GM23248 (cell line): ENCODE measurements at regions not wholly inside any gene's neighbourhood (a gene's known extent, or its start where the extent isn't known, plus 50 kb on each side); places are given as distances from the start of the nearest gene placed in this dataset.

Experiments
- DNase-seq: peaks from one replicate; pipeline ENCODE4 v3.0.0-alpha.2; 2015
- H2AFZ ChIP-seq: fragments of 200-600 bp; sonication (generic); 2 replicates; pipeline ENCODE4 v1.6.1; 2016; ENCODE audit warnings: antibody characterized with exemption
- H3F3A ChIP-seq: fragments of 200-600 bp; sonication (generic); 2 replicates; pipeline ENCODE4 v1.6.1; 2016; ENCODE audit warnings: mild to moderate bottlenecking, antibody characterized with exemption, mixed run types; ENCODE audit not compliant: insufficient read depth
- H3K27ac ChIP-seq: fragments of 200-600 bp; sonication (generic); 2 replicates; pipeline ENCODE4 v1.5.1; 2016; ENCODE audit warnings: mild to moderate bottlenecking
- H3K27me3 ChIP-seq: fragments of 200-600 bp; sonication (generic); replicated peaks from 2 replicates; pipeline ENCODE4 v1.6.1; 2016; ENCODE audit warnings: mild to moderate bottlenecking; ENCODE audit not compliant: insufficient read depth
- H3K36me3 ChIP-seq: fragments of 200-600 bp; sonication (generic); 2 replicates; pipeline ENCODE4 v1.6.1; 2016; ENCODE audit warnings: low read depth, mild to moderate bottlenecking
- H3K4me1 ChIP-seq: fragments of 200-600 bp; sonication (generic); 2 replicates; pipeline ENCODE4 v1.6.1; 2016; ENCODE audit warnings: mild to moderate bottlenecking; ENCODE audit not compliant: insufficient read depth
- H3K4me2 ChIP-seq: fragments of 200-600 bp; sonication (generic); one replicate; pipeline ENCODE4 v1.6.1; 2016; ENCODE audit warnings: mild to moderate bottlenecking; ENCODE audit not compliant: unreplicated experiment
- H3K4me3 ChIP-seq: fragments of 200-600 bp; sonication (generic); 2 replicates; pipeline ENCODE4 v1.5.1; 2016; ENCODE audit warnings: mild to moderate bottlenecking
- H3K79me2 ChIP-seq: fragments of 200-600 bp; sonication (generic); 2 replicates; pipeline ENCODE4 v1.6.1; 2016; ENCODE audit warnings: mild to moderate bottlenecking; ENCODE audit not compliant: insufficient read depth
- H3K9ac ChIP-seq: fragments of 200-600 bp; sonication (generic); 2 replicates; pipeline ENCODE4 v1.6.1; 2016; ENCODE audit warnings: mild to moderate bottlenecking
- H3K9me2 ChIP-seq: fragments of 200-600 bp; sonication (generic); 2 replicates; pipeline ENCODE4 v1.6.1; 2016; ENCODE audit warnings: mixed run types, mild to moderate bottlenecking, moderate library complexity; ENCODE audit not compliant: insufficient read depth
- H3K9me3 ChIP-seq: fragments of 200-600 bp; sonication (generic); one replicate; pipeline ENCODE4 v1.6.1; 2017; ENCODE audit warnings: low read depth
- H4K20me1 ChIP-seq: fragments of 200-600 bp; sonication (generic); 2 replicates; pipeline ENCODE4 v1.6.0; 2016; ENCODE audit not compliant: insufficient read depth
- EZH2 ChIP-seq: fragments of 200-600 bp; sonication (generic); IDR thresholded peaks from 2 replicates; pipeline ENCODE4 v1.6.1; 2018; ENCODE audit warnings: antibody characterized with exemption, mild to moderate bottlenecking; ENCODE audit not compliant: insufficient read depth, poor library complexity, severe bottlenecking
- EZH2phosphoT487 ChIP-seq: fragments of 200-600 bp; sonication (generic); IDR thresholded peaks from 2 replicates; pipeline ENCODE4 v1.6.1; 2018; ENCODE audit warnings: antibody characterized with exemption, moderate library complexity, mild to moderate bottlenecking, low read depth; ENCODE audit not compliant: insufficient read depth
- WGBS, 2 experiments: methylation state at CpG; one replicate each; pipeline ENCODE4 v1.1.6; 2015 to 2017; ENCODE audit warnings: low lambda C conversion rate in 2 of 2, low coverage in 1 of 2; ENCODE audit errors: missing lambda C conversion rate in 2 of 2; 5-methylcytosine and 5-hydroxymethylcytosine counted together
- in situ Hi-C: fragments of 300-500 bp; cut with MboI; formaldehyde crosslinking; loops from 2 replicates; pipeline ENCODE4 v1.15.0; 2020

GRCh38 chr2:17052001-17052400, 386.4 kb upstream of the CYRIA start:
- H4K20me1 ChIP-seq: no peaks in the 10 kb centered on the region
- H3K9ac ChIP-seq: no peak overlapping the region
- no peaks in the 10 kb centered on the region for H3K9me2 ChIP-seq
- no peaks in the 10 kb centered on the region for H3K27me3 ChIP-seq
- H3K27ac ChIP-seq: no peak overlapping the region
- no peak for DNase-seq
- WGBS, 2 experiments: 79 to 80% methylated on average over 5 of the region's 5 CpGs
- H3K4me3 ChIP-seq: no peak overlapping the region
- no peaks in the 10 kb centered on the region for H3K4me1 ChIP-seq
- TF ChIP-seq EZH2phosphoT487 (no peak), EZH2 (no peak)
- no peaks in the 10 kb centered on the region for H3K79me2 ChIP-seq
- no peaks in the 10 kb centered on the region for H3K36me3 ChIP-seq
- no peak overlapping the region for H3K4me2 ChIP-seq
- H3K9me3 ChIP-seq: no peaks in the 10 kb centered on the region
- in situ Hi-C loops: no loop called here
- no peaks in the 10 kb centered on the region for H3F3A ChIP-seq
- no peak overlapping the region for H2AFZ ChIP-seq

DNA sequence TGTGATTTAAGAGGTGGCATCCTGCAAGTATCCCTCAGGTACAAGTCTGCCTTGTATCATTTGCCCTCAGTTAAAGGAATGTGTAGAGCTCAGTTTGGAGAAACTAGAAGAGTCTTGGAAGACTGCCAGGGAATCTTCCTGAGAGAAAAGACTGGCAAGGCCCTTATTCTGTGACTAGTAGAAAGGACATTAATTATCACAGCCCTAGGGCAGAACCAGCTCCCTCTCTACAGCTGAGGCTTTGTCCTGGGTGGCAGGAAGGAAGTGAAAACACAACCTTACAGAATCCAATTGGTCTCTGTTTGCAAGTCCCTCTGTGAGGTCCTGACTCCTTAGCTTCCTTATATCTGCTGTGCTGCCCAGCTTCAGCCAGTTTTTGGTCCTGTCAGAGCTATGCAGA, 385.9 kb upstream of the CYRIA start:
- in situ Hi-C loops: no loop called here
- no peaks in the 10 kb centered on the region for H3K9me3 ChIP-seq
- TF ChIP-seq EZH2phosphoT487 (no peak), EZH2 (no peak)

GRCh38 chr2:17043173-17043572, 377.5 kb upstream of the CYRIA start:
- H2AFZ ChIP-seq: no peak overlapping the region
- peak; percentile 59 for DNase-seq
- in situ Hi-C loops: no loop called here

More for the DNA sequence above, 385.9 kb upstream of the CYRIA start:
- Histone ChIP-seq H2AFZ (no peak overlapping the region), H3K79me2 (no peaks in the 10 kb centered on the region), H3K4me3 (no peak overlapping the region), H3K27me3 (no peaks in the 10 kb centered on the region), H3F3A (no peaks in the 10 kb centered on the region), H3K4me1 (no peaks in the 10 kb centered on the region), H3K9me2 (no peaks in the 10 kb centered on the region), H4K20me1 (no peaks in the 10 kb centered on the region), H3K4me2 (no peak overlapping the region), H3K9ac (no peak overlapping the region), H3K36me3 (no peaks in the 10 kb centered on the region), H3K27ac (no peak overlapping the region)
- no peak for DNase-seq

GRCh38 chr2:17036361-17036760, 370.7 kb upstream of the CYRIA start:
- DNase-seq: no peak
- Histone ChIP-seq H3K27me3 (no peaks in the 10 kb centered on the region), H3K9me2 (no peaks in the 10 kb centered on the region), H3K4me3 (no peak overlapping the region), H3K4me1 (no peaks in the 10 kb centered on the region), H4K20me1 (no peaks in the 10 kb centered on the region), H3K4me2 (no peak overlapping the region), H3F3A (no peaks in the 10 kb centered on the region), H3K36me3 (no peaks in the 10 kb centered on the region), H3K9ac (no peak overlapping the region), H3K27ac (no peak overlapping the region), H3K79me2 (no peaks in the 10 kb centered on the region), H2AFZ (no peak overlapping the region), H3K9me3 (no peaks in the 10 kb centered on the region)
- in situ Hi-C loops: no loop called here
- WGBS, 2 experiments: 35 to 39% methylated on average over 5 of the region's 5 CpGs
- TF ChIP-seq EZH2 (no peak), EZH2phosphoT487 (no peak)

More at GRCh38 chr2:17043173-17043572, 377.5 kb upstream of the CYRIA start:
- H3K4me3 ChIP-seq: no peak overlapping the region
- H3K4me1 ChIP-seq: peaks cover 8% of the 10 kb centered on the region
- no peaks in the 10 kb centered on the region for H3K9me3 ChIP-seq
- TF ChIP-seq EZH2phosphoT487 (no peak), EZH2 (no peak)
- H3F3A ChIP-seq: no peaks in the 10 kb centered on the region
- H3K27ac ChIP-seq: no peak overlapping the region
- H3K36me3 ChIP-seq: no peaks in the 10 kb centered on the region
- no peaks in the 10 kb centered on the region for H3K27me3 ChIP-seq
- H3K79me2 ChIP-seq: no peaks in the 10 kb centered on the region
- H3K9ac ChIP-seq: no peak overlapping the region
- H3K4me2 ChIP-seq: peak overlapping the region; percentile 7
- no peaks in the 10 kb centered on the region for H3K9me2 ChIP-seq
- WGBS, 2 experiments: 4 to 13% methylated on average over 1 of the region's 1 CpG
- H4K20me1 ChIP-seq: no peaks in the 10 kb centered on the region

GRCh38 chr2:17035010-17035409, 369.4 kb upstream of the CYRIA start:
- Histone ChIP-seq H3K36me3 (no peaks in the 10 kb centered on the region), H3K79me2 (no peaks in the 10 kb centered on the region), H3K4me3 (no peak overlapping the region), H3K9me2 (no peaks in the 10 kb centered on the region), H3K27me3 (no peaks in the 10 kb centered on the region), H3K9me3 (no peaks in the 10 kb centered on the region), H2AFZ (no peak overlapping the region), H3K4me1 (no peaks in the 10 kb centered on the region), H3K9ac (no peak overlapping the region), H3F3A (no peaks in the 10 kb centered on the region), H3K27ac (no peak overlapping the region), H4K20me1 (no peaks in the 10 kb centered on the region), H3K4me2 (no peak overlapping the region)
- no peak for TF ChIP-seq EZH2
- no peak for TF ChIP-seq EZH2phosphoT487
- 14 to 26% methylated on average over 1 of the region's 1 CpG for WGBS, 2 experiments
- DNase-seq: peak; percentile 71
- in situ Hi-C loops: no loop called here
